Lung (tissue), 11 donors: ENCODE measurements at regions not wholly inside any gene's neighbourhood (a gene's known extent, or its start where the extent isn't known, plus 50 kb on each side); places are given as distances from the start of the nearest gene placed in this dataset.

Experiments
- ATAC-seq: fragments of 200-7000 bp; cut with Tn5 transposase; one replicate; pipeline ENCODE4 v1.9.1; 2020; ENCODE audit warnings: moderate number of reproducible peaks; ENCODE audit not compliant: insufficient read depth, low FRiP score
- DNase-seq, 3 donors: peaks; one replicate each; pipeline ENCODE4 v3.0.0-alpha.2; 2013 to 2017
- H3K27ac ChIP-seq, 2 donors: one replicate each; pipeline ENCODE4 v1.5.1; 2013; ENCODE audit warnings: mild to moderate bottlenecking in 2 of 2, moderate library complexity in 2 of 2, control low read depth in 1 of 2, inconsistent platforms in 1 of 2, low read depth in 1 of 2, low read length in 1 of 2
- H3K27me3 ChIP-seq, 3 donors: one replicate each; pipeline ENCODE4 v1.5.1; 2013; ENCODE audit warnings: low read length in 2 of 3; ENCODE audit not compliant: control insufficient read depth in 3 of 3, insufficient read depth in 3 of 3
- H3K36me3 ChIP-seq, 4 donors: one replicate each; pipeline ENCODE4 v1.5.1; 2013; ENCODE audit warnings: low read length in 4 of 4, mild to moderate bottlenecking in 1 of 4, moderate library complexity in 1 of 4; ENCODE audit not compliant: control insufficient read depth in 4 of 4, insufficient read depth in 4 of 4
- H3K4me1 ChIP-seq, 5 donors: one replicate each; pipeline ENCODE4 v1.5.1; 2013; ENCODE audit warnings: low read length in 5 of 5, mild to moderate bottlenecking in 2 of 5, moderate library complexity in 1 of 5; ENCODE audit not compliant: control insufficient read depth in 5 of 5, insufficient read depth in 5 of 5
- H3K4me3 ChIP-seq: one replicate; pipeline ENCODE4 v1.5.1; 2013; ENCODE audit warnings: mild to moderate bottlenecking, control low read depth, moderate library complexity
- H3K9ac ChIP-seq, 2 donors: one replicate each; pipeline ENCODE4 v1.5.1; 2013; ENCODE audit warnings: low read length in 2 of 2, control low read depth in 1 of 2; ENCODE audit not compliant: insufficient read depth in 1 of 2
- H3K9me3 ChIP-seq, 4 donors: one replicate each; pipeline ENCODE4 v1.5.1; 2013; ENCODE audit warnings: low read length in 3 of 4, mild to moderate bottlenecking in 1 of 4, moderate library complexity in 1 of 4; ENCODE audit not compliant: control insufficient read depth in 4 of 4, insufficient read depth in 3 of 4
- CTCF ChIP-seq: IDR thresholded peaks from 2 replicates; pipeline ENCODE4 v1.5.1; 2012; ENCODE audit warnings: mild to moderate bottlenecking; ENCODE audit errors: control extremely low read depth, extremely low read depth
- WGBS, 2 donors: extraction: QIAGEN DNeasy Blood & Tissue Kit; methylation state at CpG; one replicate each; pipeline ENCODE4 v1.1.7; 2013; 5-methylcytosine and 5-hydroxymethylcytosine counted together
- donor health status: control.
- donor health status: control.
- donor health status: Bipolar disorder and iron deficiency.
- donor health status: healthy.
- donor health status: DM: yes; HTN: yes; CAD: no.

GRCh38 chr2:53407363-53408080 lies 360.1 kb upstream of the CHAC2 start:
- no peaks in the 10 kb centered on the region for H3K4me1 ChIP-seq
- no peak for DNase-seq
- H3K36me3 ChIP-seq = no peaks in the 10 kb centered on the region
- 92 to 94% methylated on average over 6 of the region's 6 CpGs for WGBS, 2 donors
- no peaks in the 10 kb centered on the region for H3K27me3 ChIP-seq
- no peaks in the 10 kb centered on the region for H3K9me3 ChIP-seq
- no peak overlapping the region for H3K27ac ChIP-seq
- H3K9ac ChIP-seq = no peak overlapping the region
- ATAC-seq = no peak
- H3K4me3 ChIP-seq = no peak overlapping the region
- TF ChIP-seq CTCF = no peak

GRCh38 chr2:53403792-53404413 lies 363.7 kb upstream of the CHAC2 start:
- H3K27ac ChIP-seq = no peak overlapping the region
- no peaks in the 10 kb centered on the region for H3K27me3 ChIP-seq
- DNase-seq = no peak
- 80 to 82% methylated on average over 4 of the region's 4 CpGs for WGBS, 2 donors
- no peaks in the 10 kb centered on the region for H3K36me3 ChIP-seq
- no peak overlapping the region for H3K9ac ChIP-seq
- H3K4me3 ChIP-seq = no peak overlapping the region
- TF ChIP-seq CTCF = no peak
- no peaks in the 10 kb centered on the region for H3K4me1 ChIP-seq
- no peak for ATAC-seq
- H3K9me3 ChIP-seq = no peaks in the 10 kb centered on the region

GRCh38 chr2:53397085-53397484 lies 370.5 kb upstream of the CHAC2 start:
- Histone ChIP-seq H3K36me3 (no peaks in the 10 kb centered on the region), H3K4me1 (no peaks in the 10 kb centered on the region), H3K9ac (no peak overlapping the region), H3K4me3 (no peak overlapping the region), H3K27me3 (no peaks in the 10 kb centered on the region), H3K9me3 (no peaks in the 10 kb centered on the region), H3K27ac (no peak overlapping the region)
- DNase-seq (no peak), ATAC-seq (no peak)
- TF ChIP-seq CTCF = no peak

GRCh38 chr2:53381271-53381670 lies 386.3 kb upstream of the CHAC2 start:
- H3K4me1 ChIP-seq = peaks cover 0 to 12% (median 0%) of the 10 kb centered on the region in 5 donors
- H3K27me3 ChIP-seq = no peaks in the 10 kb centered on the region
- ATAC-seq (no peak), DNase-seq (no peak)
- H3K9me3 ChIP-seq = no peaks in the 10 kb centered on the region
- no peak overlapping the region for H3K9ac ChIP-seq
- H3K36me3 ChIP-seq = no peaks in the 10 kb centered on the region
- H3K4me3 ChIP-seq = no peak overlapping the region
- TF ChIP-seq CTCF = no peak
- H3K27ac ChIP-seq = no peak overlapping the region
